Upper lobe of left lung (tissue), 6 donors: ENCODE measurements at regions not wholly inside any gene's neighbourhood (a gene's known extent, or its start where the extent isn't known, plus 50 kb on each side); places are given as distances from the start of the nearest gene placed in this dataset.

ENCODE experiments used
- ATAC-seq, 2 donors: fragments of 200-7000 bp; cut with Tn5 transposase; one replicate each; pipeline ENCODE4 v1.9.1; 2022; ENCODE audit warnings: mild to moderate bottlenecking in 2 of 2, moderate library complexity in 2 of 2; ENCODE audit not compliant: low FRiP score in 2 of 2
- DNase-seq, 2 donors: peaks; one replicate each; pipeline ENCODE4 v3.0.0-alpha.2; 2019 to 2020
- H3K27ac ChIP-seq, 4 donors: fragments of 200-600 bp; sonication (generic); one replicate each; pipeline ENCODE4 v1.5.1; 2016 to 2019
- H3K27me3 ChIP-seq, 4 donors: fragments of 200-600 bp; sonication (generic); one replicate each; pipeline ENCODE4 v1.5.1; 2017 to 2019
- H3K36me3 ChIP-seq, 4 donors: fragments of 200-600 bp; sonication (generic); one replicate each; pipeline ENCODE4 v1.5.1; 2016 to 2019
- H3K4me1 ChIP-seq, 4 donors: fragments of 200-600 bp; sonication (generic); one replicate each; pipeline ENCODE4 v1.5.1; 2018 to 2019
- H3K4me3 ChIP-seq, 4 donors: fragments of 200-600 bp; sonication (generic); one replicate each; pipeline ENCODE4 v1.5.1; 2017 to 2019; ENCODE audit warnings: mild to moderate bottlenecking in 2 of 4, moderate library complexity in 1 of 4
- H3K9me3 ChIP-seq, 4 donors: fragments of 200-600 bp; sonication (generic); one replicate each; pipeline ENCODE4 v1.5.1; 2018 to 2019
- CTCF ChIP-seq, 6 experiments: fragments of 450-650 bp in 4 of 6; fragments of 200-600 bp in 2 of 6; sonication (generic) in 2 of 6; IDR thresholded peaks; one replicate each; pipeline ENCODE4 v1.5.1; 2016 to 2019; ENCODE audit warnings: antibody characterized with exemption in 6 of 6
- EP300 ChIP-seq, 4 donors: sonication (generic); formaldehyde crosslinking; IDR thresholded peaks; one replicate each; pipeline ENCODE4 v1.5.1; 2017; ENCODE audit warnings: antibody characterized with exemption in 4 of 4, control low read depth in 2 of 4
- POLR2A ChIP-seq, 4 donors: fragments of 450-650 bp; IDR thresholded peaks; one replicate each; pipeline ENCODE4 v1.5.1; 2016 to 2017; ENCODE audit warnings: antibody characterized with exemption in 4 of 4, mild to moderate bottlenecking in 2 of 4
- POLR2AphosphoS5 ChIP-seq, 2 donors: sonication (generic); formaldehyde crosslinking; IDR thresholded peaks; one replicate each; pipeline ENCODE4 v1.5.1; 2017; ENCODE audit warnings: antibody characterized with exemption in 2 of 2
- WGBS, 2 donors: methylation state at CpG; one replicate each; pipeline ENCODE4 v1.1.5; 2017 to 2018; 5-methylcytosine and 5-hydroxymethylcytosine counted together
- donor health status: DM: no; HTN: no; CAD: no; lungs with moderate emphysema.
- donor health status: DM: no; HTN: yes; CAD: no; lungs with severe emphysema.

- TF ChIP-seq POLR2AphosphoS5 (IDR thresholded peaks at IDR 0.05) (no peak), CTCF (IDR thresholded peaks at IDR 0.05) (no peak), POLR2A (IDR thresholded peaks at IDR 0.05) (no peak), EP300 (IDR thresholded peaks at IDR 0.05) (no peak)
- no peak for ATAC-seq
- H3K4me1 ChIP-seq, result no peaks in the 10 kb centered on the region
- H3K27me3 ChIP-seq, result no peaks in the 10 kb centered on the region
- 87 to 93% methylated on average over 3 of the region's 3 CpGs for WGBS, 2 donors
- H3K36me3 ChIP-seq, result no peaks in the 10 kb centered on the region
- no peaks in the 10 kb centered on the region for H3K9me3 ChIP-seq
- DNase-seq, result no peak
- H3K27ac ChIP-seq, result no peak overlapping the region
- H3K4me3 ChIP-seq, result no peak overlapping the region
These were observed 1511.2 kb upstream of the ZEB2 start for GRCh38 chr2:146031158-146031557.

GRCh38 chr2:146027156-146027555, 1507.2 kb upstream of the ZEB2 start:
- Histone ChIP-seq H3K9me3 (no peaks in the 10 kb centered on the region), H3K27me3 (no peaks in the 10 kb centered on the region), H3K27ac (no peak overlapping the region), H3K4me3 (no peak overlapping the region), H3K36me3 (no peaks in the 10 kb centered on the region), H3K4me1 (no peaks in the 10 kb centered on the region)
- no peak for ATAC-seq
- TF ChIP-seq POLR2A (IDR thresholded peaks at IDR 0.05) (no peak), EP300 (IDR thresholded peaks at IDR 0.05) (no peak), CTCF (IDR thresholded peaks at IDR 0.05) (no peak), POLR2AphosphoS5 (IDR thresholded peaks at IDR 0.05) (no peak)
- WGBS, 2 donors, result 61 to 64% methylated on average over 2 of the region's 2 CpGs
- DNase-seq, result no peak

- WGBS, 2 donors, result 77 to 79% methylated on average over 1 of the region's 1 CpG
- Histone ChIP-seq H3K36me3 (no peaks in the 10 kb centered on the region), H3K9me3 (no peaks in the 10 kb centered on the region), H3K27ac (no peak overlapping the region), H3K4me1 (no peaks in the 10 kb centered on the region), H3K27me3 (no peaks in the 10 kb centered on the region), H3K4me3 (no peak overlapping the region)
- TF ChIP-seq CTCF (IDR thresholded peaks at IDR 0.05) (no peak), POLR2A (IDR thresholded peaks at IDR 0.05) (no peak), POLR2AphosphoS5 (IDR thresholded peaks at IDR 0.05) (no peak), EP300 (IDR thresholded peaks at IDR 0.05) (no peak)
- no peak for DNase-seq
- ATAC-seq, result no peak
These were observed 1505.6 kb upstream of the ZEB2 start for GRCh38 chr2:146025519-146025918.

GRCh38 chr2:146024212-146024743, 1504.4 kb upstream of the ZEB2 start:
- DNase-seq (no peak), ATAC-seq (no peak)
- TF ChIP-seq CTCF (IDR thresholded peaks at IDR 0.05), result no peak
- no peak for TF ChIP-seq POLR2A (IDR thresholded peaks at IDR 0.05)
- TF ChIP-seq EP300 (IDR thresholded peaks at IDR 0.05), result no peak
- no peak for TF ChIP-seq POLR2AphosphoS5 (IDR thresholded peaks at IDR 0.05)
- whole genome bisulfite sequencing, 2 donors, result 76 to 80% methylated on average over 1 of the region's 1 CpG
- H3K4me3 ChIP-seq, result no peak overlapping the region
- no peak overlapping the region for H3K27ac ChIP-seq
- no peaks in the 10 kb centered on the region for H3K9me3 ChIP-seq
- no peaks in the 10 kb centered on the region for H3K4me1 ChIP-seq
- H3K36me3 ChIP-seq, result no peaks in the 10 kb centered on the region
- no peaks in the 10 kb centered on the region for H3K27me3 ChIP-seq

- Histone ChIP-seq H3K36me3 (no peaks in the 10 kb centered on the region), H3K9me3 (no peaks in the 10 kb centered on the region), H3K27me3 (no peaks in the 10 kb centered on the region), H3K4me1 (no peaks in the 10 kb centered on the region), H3K27ac (no peak overlapping the region), H3K4me3 (no peak overlapping the region)
- TF ChIP-seq CTCF (IDR thresholded peaks at IDR 0.05) (no peak), POLR2A (IDR thresholded peaks at IDR 0.05) (no peak), POLR2AphosphoS5 (IDR thresholded peaks at IDR 0.05) (no peak), EP300 (IDR thresholded peaks at IDR 0.05) (no peak)
- DNase-seq, result no peak
- no peak for ATAC-seq
These were observed 1484.5 kb upstream of the ZEB2 start for GRCh38 chr2:146004462-146004861.
